GM21381 (cell line): ENCODE measurements at regions not wholly inside any gene's neighbourhood (a gene's known extent, or its start where the extent isn't known, plus 50 kb on each side); places are given as distances from the start of the nearest gene placed in this dataset.

Experiments used
- ATAC-seq: cut with Tn5 transposase; IDR thresholded peaks from one replicate; pipeline ENCODE4 v1.9.1; 2021; ENCODE audit warnings: mild to moderate bottlenecking, moderate library complexity; ENCODE audit not compliant: unreplicated experiment

GRCh38 chr10:88126699-88127098 is 263.3 kb downstream of the PTEN start:
- no peak for ATAC-seq

GRCh38 chr10:88127269-88127668 is 263.8 kb downstream of the PTEN start:
- no peak for ATAC-seq

- no peak for ATAC-seq
Measured at GRCh38 chr10:88127766-88128165, 264.3 kb downstream of the PTEN start.

DNA sequence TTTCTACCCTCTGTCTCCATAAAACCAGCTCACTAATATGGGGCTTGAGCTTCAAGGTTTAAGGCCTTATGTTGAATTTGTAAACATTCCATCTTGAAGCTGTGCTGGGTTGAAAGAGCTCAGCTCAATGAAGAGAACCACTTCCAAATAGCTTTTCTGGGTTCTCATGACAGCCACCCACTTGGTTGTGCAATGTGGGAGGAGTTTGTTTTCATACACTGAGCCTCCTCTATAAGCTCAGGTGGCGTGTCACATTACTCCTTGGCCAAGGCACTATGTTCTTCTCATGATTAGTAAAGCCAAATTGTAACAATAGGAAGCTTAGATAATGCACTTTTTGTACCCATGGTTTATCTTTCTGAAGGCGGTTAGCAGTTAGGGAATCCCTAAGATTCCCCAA is 265.6 kb downstream of the PTEN start:
- no peak for ATAC-seq

- no peak for ATAC-seq
Measured at GRCh38 chr10:88130912-88131311, 267.5 kb downstream of the PTEN start.

GRCh38 chr10:88131511-88132139 is 268.2 kb downstream of the PTEN start:
- no peak for ATAC-seq

DNA sequence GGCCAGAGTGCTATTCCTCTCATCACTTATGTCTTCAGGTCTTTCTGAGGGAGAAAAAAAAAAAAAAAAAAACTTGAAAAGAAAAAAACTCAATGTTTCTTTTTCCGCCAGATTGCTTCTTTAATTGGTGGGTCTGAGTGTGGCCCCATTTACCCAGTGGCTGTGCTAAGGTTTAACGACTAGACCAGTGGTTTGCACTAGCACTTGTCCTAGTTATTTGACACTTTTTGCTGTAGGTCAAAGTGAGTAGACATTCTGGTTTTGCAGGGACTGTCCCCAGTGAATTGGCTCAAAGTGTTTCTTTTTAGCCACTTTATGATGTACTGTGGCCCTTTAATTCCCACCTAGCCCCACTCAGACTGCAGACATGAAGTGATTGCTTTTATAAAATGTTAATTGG is 273.3 kb downstream of the PTEN start:
- ATAC-seq: no peak

GRCh38 chr10:88138319-88138848 is 275.0 kb downstream of the PTEN start:
- peak; percentile 87 for ATAC-seq

DNA sequence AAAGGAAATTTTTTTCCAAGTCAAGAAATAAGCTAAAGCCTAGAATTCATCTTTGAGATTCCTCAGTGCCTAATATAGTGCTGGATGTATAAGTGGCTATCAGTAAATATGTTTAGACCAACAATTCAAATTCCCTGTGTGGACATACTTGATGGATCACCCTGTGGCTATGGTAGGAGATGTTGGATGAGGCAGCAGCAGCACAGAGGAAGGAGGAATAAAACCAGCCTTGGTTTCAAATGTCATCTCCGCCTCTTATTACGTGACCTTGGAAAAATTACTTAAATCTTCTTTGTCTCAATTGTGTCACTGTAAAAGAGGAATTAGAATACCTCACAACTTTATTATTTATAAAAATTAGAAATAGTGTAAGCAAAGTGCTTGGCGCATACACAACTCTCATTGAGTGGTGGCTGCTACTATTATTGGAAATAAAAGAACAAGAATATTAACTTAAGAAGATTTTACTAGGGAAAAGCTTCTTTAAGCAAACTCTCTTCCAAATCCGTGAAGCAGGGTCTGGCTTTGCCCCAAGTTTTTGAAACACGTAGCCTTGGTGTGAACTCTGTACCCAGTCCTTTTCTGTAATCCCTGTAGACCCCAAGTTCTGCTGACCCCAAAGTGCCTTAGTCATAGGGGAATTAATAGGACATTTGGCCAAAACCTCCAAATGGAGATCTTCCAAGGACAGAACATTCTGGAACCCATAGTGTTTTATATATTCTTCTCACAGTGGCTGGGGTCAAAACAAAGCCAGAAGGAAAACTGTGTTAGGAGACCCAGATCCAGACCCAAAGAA is 283.8 kb downstream of the PTEN start:
- ATAC-seq: no peak

GRCh38 chr10:88149906-88150305 is 286.5 kb downstream of the PTEN start:
- ATAC-seq: no peak

DNA sequence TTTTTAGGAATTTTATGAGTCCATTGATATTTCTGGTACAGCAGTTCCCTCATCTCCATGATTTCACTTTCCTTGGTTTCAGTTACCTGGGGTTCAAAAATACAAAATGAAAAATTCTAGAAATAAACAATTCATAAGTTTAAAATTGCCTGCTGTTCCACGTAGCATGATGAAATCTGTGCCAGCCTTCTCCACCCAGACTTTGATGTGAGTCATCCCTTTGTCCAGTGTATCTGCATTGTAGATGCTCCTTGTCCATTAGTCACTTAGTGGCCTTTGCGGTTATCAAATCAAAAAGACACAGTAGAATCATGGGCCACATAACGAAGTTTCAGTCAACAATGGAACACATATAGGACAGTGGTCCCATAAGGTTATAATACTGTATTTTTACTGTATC is 286.9 kb downstream of the PTEN start:
- no peak for ATAC-seq

DNA sequence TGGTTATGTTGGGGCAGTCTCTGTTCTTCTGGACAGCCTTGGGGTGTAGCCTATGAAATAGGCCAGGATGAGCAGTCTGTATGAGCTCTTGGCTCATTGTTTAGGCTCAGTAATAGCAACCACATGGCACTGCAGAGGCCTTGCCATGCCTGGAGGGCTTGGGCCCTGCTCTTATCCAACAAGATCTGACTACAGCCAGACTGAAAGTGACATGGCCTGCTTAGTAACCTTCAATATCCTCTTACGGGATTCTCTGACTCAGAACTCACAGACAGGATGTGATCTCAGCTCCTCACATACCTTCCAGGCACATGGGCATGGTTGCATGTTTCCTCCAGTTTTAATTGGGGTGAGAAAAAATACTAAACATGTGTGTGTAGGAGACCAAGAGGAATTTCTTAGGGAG is 289.3 kb downstream of the PTEN start:
- peak; percentile 86 for ATAC-seq

GRCh38 chr10:88154596-88155250 is 291.3 kb downstream of the PTEN start:
- ATAC-seq: no peak

- ATAC-seq: no peak
Measured at GRCh38 chr10:88156341-88156740, 292.9 kb downstream of the PTEN start.

DNA sequence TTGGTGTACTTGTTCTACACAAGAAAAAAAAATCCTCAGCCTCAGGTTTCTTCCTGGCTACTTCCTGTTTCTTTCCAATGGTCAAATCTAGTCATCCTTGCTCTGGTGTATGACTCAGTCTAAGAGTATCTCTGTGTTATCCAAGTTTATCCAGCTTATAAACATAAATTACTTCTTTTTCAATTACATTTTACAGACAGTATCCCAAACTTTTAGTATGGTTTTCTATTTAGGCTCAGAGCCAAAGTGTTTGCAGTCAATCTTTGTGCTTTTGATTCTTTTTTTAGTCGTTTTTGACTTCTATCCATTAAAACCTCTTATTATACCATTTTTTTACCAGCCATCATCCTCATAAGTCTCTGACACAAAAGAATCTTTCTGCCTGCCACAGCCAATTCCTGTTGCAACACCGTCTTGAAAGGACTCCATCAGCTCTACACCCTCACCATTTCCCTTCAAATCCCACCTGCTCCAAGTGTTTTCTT is 294.6 kb downstream of the PTEN start:
- no peak for ATAC-seq

- no peak for ATAC-seq
Measured at GRCh38 chr10:88158526-88159122, 295.2 kb downstream of the PTEN start.

DNA sequence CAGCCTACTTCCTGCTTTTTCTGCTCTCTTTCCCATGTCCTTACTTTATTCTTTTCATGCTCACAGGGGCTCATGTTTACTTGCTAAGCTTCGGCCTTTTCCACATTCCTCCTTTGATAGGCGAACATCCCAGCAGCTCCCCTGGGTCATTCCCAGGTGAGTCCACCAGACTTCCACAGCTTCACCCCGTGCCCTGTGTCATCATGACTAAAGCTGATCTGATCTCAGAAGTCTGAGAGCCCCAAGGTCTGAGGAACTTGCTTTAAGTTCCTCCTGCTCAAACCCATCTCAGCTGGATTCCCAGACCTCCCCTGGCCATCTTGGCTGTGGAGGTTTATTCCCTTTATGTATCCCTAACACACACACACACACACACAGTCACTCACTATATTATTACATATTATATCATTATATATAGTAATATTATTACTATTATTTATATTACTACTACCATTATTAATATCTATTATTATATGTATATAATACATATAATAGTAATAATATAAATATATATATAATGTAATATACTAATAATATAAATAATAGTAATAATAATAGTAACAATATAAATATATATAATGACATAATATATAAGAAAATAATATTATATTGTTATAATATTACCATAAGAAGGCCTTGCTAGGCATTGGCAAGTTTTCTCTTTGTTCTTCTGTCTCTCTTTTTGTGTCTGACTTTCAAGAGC is 295.9 kb downstream of the PTEN start:
- ATAC-seq: no peak

- ATAC-seq: no peak
Measured at GRCh38 chr10:88161070-88161469, 297.6 kb downstream of the PTEN start.

DNA sequence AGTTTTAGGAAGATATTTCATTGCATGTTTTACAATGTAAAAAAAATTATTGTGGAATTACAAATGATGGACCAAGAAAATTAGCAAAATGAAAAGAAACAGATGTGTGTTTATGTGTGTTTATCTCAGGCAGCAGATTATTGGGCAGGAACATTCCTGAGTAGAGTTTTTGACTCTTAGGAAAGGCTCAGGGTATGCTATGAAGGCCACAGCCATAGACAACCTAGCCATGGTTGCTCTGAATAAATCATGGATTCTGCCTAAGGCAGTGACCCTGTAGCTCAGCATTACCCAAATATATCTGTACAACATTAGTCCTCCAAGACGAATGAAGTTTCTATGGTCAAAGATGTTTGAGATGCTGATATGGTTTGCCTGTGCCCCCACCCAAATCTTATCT is 298.3 kb downstream of the PTEN start:
- no peak for ATAC-seq

DNA sequence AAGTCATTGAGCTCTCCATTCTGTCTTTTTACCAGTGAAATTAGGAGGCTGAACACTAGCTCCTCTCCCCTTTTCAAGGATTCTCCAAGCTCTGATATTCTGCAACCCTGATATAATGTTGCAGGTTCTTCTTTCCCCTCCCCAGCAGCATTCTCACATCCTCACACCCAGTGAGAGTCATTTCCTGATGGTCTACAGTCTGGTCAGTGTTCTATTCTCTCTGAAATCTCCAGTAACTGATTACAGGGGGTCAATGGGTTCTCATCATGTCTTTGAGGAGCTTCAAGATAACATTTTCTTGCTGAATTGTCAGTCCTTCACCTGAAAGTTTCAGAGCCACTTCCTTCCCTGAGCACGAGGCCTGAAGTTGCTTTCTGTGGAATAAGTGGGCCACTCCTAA is 299.4 kb downstream of the PTEN start:
- ATAC-seq: peak; percentile 49

- no peak for ATAC-seq
Measured at GRCh38 chr10:88163572-88163971, 300.1 kb downstream of the PTEN start.
